ENCODE measurements at regions not wholly inside any gene's neighbourhood (a gene's known extent, or its start where the extent isn't known, plus 50 kb on each side); places are given as distances from the start of the nearest gene placed in this dataset.

- TF ChIP-seq CTCF (conservative IDR thresholded peaks at IDR 0.05; ENCODE audit: low read depth, low read length) (no peak), EZH2 (IDR thresholded peaks at IDR 0.05; ENCODE audit: low read length, unreplicated experiment) (no peak)
Measured at GRCh38 chr16:5326395-5326794, 228.8 kb upstream of the EEF2KMT start.
